ENCODE measurements at regions not wholly inside any gene's neighbourhood (a gene's known extent, or its start where the extent isn't known, plus 50 kb on each side); places are given as distances from the start of the nearest gene placed in this dataset.

DNA sequence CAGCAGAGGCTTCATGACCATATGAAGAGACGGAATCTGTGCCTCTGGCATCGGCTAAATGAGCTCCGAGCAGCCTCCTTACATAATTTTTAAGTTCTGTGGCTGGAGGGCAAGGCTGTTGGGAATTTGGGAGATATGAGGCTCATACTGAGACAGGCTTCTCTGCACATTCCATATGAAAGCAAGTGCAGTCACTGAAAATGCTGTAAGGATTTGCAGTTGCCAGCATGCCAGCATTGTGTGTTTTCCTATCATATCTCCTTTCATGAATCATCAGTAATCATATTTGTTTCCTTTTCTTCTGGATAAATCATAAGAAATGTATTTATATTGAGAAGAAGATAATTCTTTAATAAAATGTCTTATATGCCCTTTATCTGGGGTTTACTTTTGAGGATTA is 775.4 kb downstream of the SEMA5A start:
- dilution Hi-C loops (cut with MboI; ENCODE audit: extremely low pct_ligation_motif_present, low sequenced_read_pairs) = no loop called here
- Histone ChIP-seq H4K20me1 (ENCODE audit: control insufficient read depth, extremely low read depth, insufficient read depth, low read length) (no peaks in the 10 kb centered on the region), H3K4me3 (ENCODE audit: control insufficient read depth in 2 of 3, extremely low read depth in 1 of 3, insufficient read depth in 2 of 3, low read depth in 1 of 3, low read length in 3 of 3) (no peak overlapping the region), H3K27me3 (ENCODE audit: control insufficient read depth, extremely low read depth, insufficient read depth, low read length) (no peaks in the 10 kb centered on the region), H3K9ac (ENCODE audit: control insufficient read depth, extremely low read depth, insufficient read depth, low read length) (no peak overlapping the region), H3K36me3 (ENCODE audit: control insufficient read depth in 2 of 2, extremely low read depth in 1 of 2, insufficient read depth in 2 of 2, low read length in 2 of 2) (no peaks in the 10 kb centered on the region), H3K9me3 (ENCODE audit: control insufficient read depth, low read depth, low read length) (no peaks in the 10 kb centered on the region), H3K4me1 (ENCODE audit: control insufficient read depth, extremely low read depth, insufficient read depth, low read length) (no peaks in the 10 kb centered on the region), H3K79me2 (ENCODE audit: control insufficient read depth, insufficient read depth, low read length) (no peaks in the 10 kb centered on the region), H3K9me1 (ENCODE audit: control insufficient read depth, extremely low read depth, insufficient read depth, low read length) (no peaks in the 10 kb centered on the region), H2AFZ (ENCODE audit: control insufficient read depth, low read length) (no peak overlapping the region), H3K4me2 (ENCODE audit: control insufficient read depth, extremely low read depth, insufficient read depth, low read depth, low read length) (no peak overlapping the region), H3K27ac (ENCODE audit: control insufficient read depth, insufficient read depth, low read length) (no peak overlapping the region)
- DNase-seq (ENCODE audit: low read depth, low spot score) = no peak
- no peak for FAIRE-seq
- TF ChIP-seq EZH2 (IDR thresholded peaks at IDR 0.05; ENCODE audit: low read length) = no peak
- TF ChIP-seq, protein P1, sequence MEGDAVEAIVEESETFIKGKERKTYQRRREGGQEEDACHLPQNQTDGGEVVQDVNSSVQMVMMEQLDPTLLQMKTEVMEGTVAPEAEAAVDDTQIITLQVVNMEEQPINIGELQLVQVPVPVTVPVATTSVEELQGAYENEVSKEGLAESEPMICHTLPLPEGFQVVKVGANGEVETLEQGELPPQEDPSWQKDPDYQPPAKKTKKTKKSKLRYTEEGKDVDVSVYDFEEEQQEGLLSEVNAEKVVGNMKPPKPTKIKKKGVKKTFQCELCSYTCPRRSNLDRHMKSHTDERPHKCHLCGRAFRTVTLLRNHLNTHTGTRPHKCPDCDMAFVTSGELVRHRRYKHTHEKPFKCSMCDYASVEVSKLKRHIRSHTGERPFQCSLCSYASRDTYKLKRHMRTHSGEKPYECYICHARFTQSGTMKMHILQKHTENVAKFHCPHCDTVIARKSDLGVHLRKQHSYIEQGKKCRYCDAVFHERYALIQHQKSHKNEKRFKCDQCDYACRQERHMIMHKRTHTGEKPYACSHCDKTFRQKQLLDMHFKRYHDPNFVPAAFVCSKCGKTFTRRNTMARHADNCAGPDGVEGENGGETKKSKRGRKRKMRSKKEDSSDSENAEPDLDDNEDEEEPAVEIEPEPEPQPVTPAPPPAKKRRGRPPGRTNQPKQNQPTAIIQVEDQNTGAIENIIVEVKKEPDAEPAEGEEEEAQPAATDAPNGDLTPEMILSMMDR (optimal IDR thresholded peaks at IDR 0.05 in 1 of 3, IDR thresholded peaks at IDR 0.05 in 1 of 3, conservative IDR thresholded peaks at IDR 0.05 in 1 of 3; ENCODE audit: extremely low read depth in 1 of 3, insufficient read depth in 2 of 3, low read length in 3 of 3) = no peak

DNA sequence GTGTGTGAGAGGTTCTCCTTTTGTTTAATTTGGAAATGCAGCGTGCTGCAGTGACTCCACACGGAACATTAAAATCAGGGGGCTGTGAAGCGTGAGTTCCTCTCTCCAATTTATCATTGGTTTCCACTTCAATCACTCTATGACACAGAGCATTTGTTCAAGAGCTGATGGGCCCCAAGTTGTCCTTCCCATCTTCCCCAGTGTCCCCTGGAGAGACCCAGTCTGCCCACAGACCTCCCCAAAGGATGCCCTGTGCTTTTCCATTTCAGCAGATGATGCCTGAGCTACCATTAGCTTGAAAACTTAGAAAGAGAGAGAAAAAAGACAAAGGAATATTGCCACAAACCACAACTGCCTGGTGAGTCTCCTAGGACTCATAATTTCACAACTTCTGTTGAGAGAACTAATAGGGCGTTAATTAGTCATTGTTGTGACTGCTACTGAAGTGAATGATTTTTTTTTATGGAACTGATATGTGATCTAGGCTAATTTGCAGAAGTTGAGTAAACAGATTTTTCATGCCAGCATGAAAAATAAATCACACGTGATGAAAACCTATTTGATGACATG is 772.7 kb downstream of the SEMA5A start:
- H3K27me3 ChIP-seq (ENCODE audit: control insufficient read depth, extremely low read depth, insufficient read depth, low read length) = peaks cover 1% of the 10 kb centered on the region
- DNase-seq (ENCODE audit: low read depth, low spot score) = no peak
- no peak overlapping the region for H2AFZ ChIP-seq (ENCODE audit: control insufficient read depth, low read length)
- H3K9ac ChIP-seq (ENCODE audit: control insufficient read depth, extremely low read depth, insufficient read depth, low read length) = no peak overlapping the region
- no peaks in the 10 kb centered on the region for H3K79me2 ChIP-seq (ENCODE audit: control insufficient read depth, insufficient read depth, low read length)
- H4K20me1 ChIP-seq (ENCODE audit: control insufficient read depth, extremely low read depth, insufficient read depth, low read length) = no peaks in the 10 kb centered on the region
- H3K9me1 ChIP-seq (ENCODE audit: control insufficient read depth, extremely low read depth, insufficient read depth, low read length) = no peaks in the 10 kb centered on the region
- no peak overlapping the region for H3K4me3 ChIP-seq (ENCODE audit: control insufficient read depth in 2 of 3, extremely low read depth in 1 of 3, insufficient read depth in 2 of 3, low read depth in 1 of 3, low read length in 3 of 3)
- FAIRE-seq = no peak
- no peaks in the 10 kb centered on the region for H3K4me1 ChIP-seq (ENCODE audit: control insufficient read depth, extremely low read depth, insufficient read depth, low read length)
- H3K36me3 ChIP-seq (ENCODE audit: control insufficient read depth in 2 of 2, extremely low read depth in 1 of 2, insufficient read depth in 2 of 2, low read length in 2 of 2) = no peaks in the 10 kb centered on the region
- no peak overlapping the region for H3K4me2 ChIP-seq (ENCODE audit: control insufficient read depth, extremely low read depth, insufficient read depth, low read depth, low read length)
- H3K27ac ChIP-seq (ENCODE audit: control insufficient read depth, insufficient read depth, low read length) = no peak overlapping the region
- no peaks in the 10 kb centered on the region for H3K9me3 ChIP-seq (ENCODE audit: control insufficient read depth, low read depth, low read length)
- dilution Hi-C loops (cut with MboI; ENCODE audit: extremely low pct_ligation_motif_present, low sequenced_read_pairs) = no loop called here
- TF ChIP-seq, protein P1 (optimal IDR thresholded peaks at IDR 0.05 in 1 of 3, IDR thresholded peaks at IDR 0.05 in 1 of 3, conservative IDR thresholded peaks at IDR 0.05 in 1 of 3; ENCODE audit: extremely low read depth in 1 of 3, insufficient read depth in 2 of 3, low read length in 3 of 3) = no peak
- no peak for TF ChIP-seq EZH2 (IDR thresholded peaks at IDR 0.05; ENCODE audit: low read length)

All from keratinocyte (primary cell).